Stimulated activated CD8-positive, alpha-beta memory T cell treated with anti-CD3 and anti-CD28 coated beads, Interleukin-15, amount 100 ng/mL, for 4 hours (primary cell): ENCODE measurements at regions not wholly inside any gene's neighbourhood (a gene's known extent, or its start where the extent isn't known, plus 50 kb on each side); places are given as distances from the start of the nearest gene placed in this dataset.

Experiments
- DNase-seq, 2 donors: peaks; one replicate each; pipeline ENCODE4 v3.0.0-alpha.2; 2020; ENCODE audit warnings: low read depth in 2 of 2

DNA sequence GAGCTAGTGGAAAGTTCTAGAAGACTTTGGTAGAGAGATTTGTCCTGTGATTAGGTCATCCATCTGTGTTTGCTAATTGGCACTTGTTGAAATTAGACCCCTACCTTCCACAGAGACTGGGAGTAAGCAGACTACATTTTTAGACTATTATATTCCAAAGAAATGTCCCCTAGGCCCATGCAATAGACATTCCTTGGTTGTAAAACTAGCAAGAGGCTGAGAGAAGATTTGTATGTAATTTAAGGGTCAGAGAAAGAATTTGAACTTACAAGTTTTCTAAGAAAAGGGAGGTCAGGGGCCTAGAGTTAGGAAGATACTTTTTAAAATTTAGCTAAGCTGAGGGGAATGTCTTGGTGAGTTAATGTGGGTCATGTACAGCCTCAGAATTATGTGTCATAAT, 470.7 kb upstream of the SLITRK1 start:
- DNase-seq = no peak

GRCh38 chr13:84339456-84339855, 457.2 kb upstream of the SLITRK1 start:
- DNase-seq = no peak

DNA sequence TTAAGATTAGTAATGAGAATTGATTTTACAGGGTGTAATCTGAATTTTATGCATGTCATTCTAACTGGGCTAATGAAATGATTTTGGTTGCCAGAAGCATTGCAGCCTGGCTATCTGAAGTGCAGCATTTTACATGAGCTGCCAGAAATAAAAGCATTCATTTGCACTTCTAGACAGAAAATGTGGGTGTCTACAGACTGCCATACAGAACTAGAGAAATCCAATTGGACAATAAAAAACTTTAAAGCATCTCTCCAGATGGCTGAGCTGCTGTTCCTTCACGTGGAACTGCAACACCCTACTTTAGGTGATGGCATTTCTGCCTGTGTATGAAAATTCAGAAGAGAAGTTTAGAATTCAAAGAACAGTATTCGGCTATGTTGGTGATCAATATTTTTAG, 450.1 kb upstream of the SLITRK1 start:
- DNase-seq = no peak

GRCh38 chr13:84315527-84315926, 433.3 kb upstream of the SLITRK1 start:
- DNase-seq = no peak

DNA sequence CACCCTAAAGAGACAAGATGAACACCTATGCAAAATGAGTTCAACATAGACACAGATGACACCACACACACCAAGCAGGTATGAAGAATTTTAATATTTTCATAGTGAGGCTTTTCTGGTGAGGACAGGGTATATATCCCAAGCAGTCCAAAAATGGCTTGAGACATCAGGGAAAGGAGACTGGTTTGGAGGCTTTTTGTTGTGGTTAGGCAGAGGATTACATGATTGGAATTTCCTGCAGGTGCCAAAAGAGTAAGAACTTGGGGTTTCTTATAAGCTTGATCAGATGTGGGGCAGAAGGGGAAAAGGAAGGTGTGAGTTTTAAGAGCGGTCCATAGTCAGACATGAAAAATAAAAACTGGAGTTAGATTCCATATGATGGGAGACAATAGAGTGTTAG, 420.8 kb upstream of the SLITRK1 start:
- DNase-seq = no peak

GRCh38 chr13:84297251-84297650, 415.0 kb upstream of the SLITRK1 start:
- no peak for DNase-seq

- DNase-seq = no peak
Measured at GRCh38 chr13:84296401-84296800, 414.1 kb upstream of the SLITRK1 start.

- no peak for DNase-seq
Measured at GRCh38 chr13:84294576-84294975, 412.3 kb upstream of the SLITRK1 start.

- DNase-seq = no peak
Measured at GRCh38 chr13:84290386-84290785, 408.1 kb upstream of the SLITRK1 start.

GRCh38 chr13:84279166-84279565, 396.9 kb upstream of the SLITRK1 start:
- DNase-seq = no peak

DNA sequence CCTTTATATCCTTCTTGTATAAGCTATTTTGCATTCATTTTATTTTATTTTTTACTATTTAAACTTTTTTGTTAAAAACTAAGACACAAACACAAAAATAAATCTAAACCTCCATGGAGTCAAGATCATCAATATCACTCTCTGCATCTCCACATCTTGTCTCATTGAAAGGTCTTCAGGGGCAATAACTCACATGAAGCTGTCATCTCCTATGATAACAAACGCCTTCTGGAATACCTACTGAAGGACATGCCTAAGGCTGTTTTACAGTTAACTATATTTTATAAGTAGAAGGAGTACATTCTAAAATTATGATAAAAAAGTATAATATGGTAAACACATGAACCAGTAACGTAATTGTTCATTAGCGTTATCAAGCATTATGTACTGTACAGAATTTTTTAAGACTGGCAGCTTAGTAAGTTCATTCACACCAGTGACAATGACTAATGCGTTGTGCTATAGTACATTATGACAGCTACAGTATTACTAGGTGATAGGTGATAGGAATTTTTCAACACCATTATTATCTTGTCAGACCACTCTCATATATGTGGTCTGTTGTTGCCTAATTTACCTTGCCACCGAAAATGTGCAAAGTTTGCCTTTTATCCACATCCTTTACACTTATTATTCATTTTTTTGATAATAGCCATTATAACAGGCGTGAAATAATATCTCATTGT, 390.7 kb upstream of the SLITRK1 start:
- no peak for DNase-seq

DNA sequence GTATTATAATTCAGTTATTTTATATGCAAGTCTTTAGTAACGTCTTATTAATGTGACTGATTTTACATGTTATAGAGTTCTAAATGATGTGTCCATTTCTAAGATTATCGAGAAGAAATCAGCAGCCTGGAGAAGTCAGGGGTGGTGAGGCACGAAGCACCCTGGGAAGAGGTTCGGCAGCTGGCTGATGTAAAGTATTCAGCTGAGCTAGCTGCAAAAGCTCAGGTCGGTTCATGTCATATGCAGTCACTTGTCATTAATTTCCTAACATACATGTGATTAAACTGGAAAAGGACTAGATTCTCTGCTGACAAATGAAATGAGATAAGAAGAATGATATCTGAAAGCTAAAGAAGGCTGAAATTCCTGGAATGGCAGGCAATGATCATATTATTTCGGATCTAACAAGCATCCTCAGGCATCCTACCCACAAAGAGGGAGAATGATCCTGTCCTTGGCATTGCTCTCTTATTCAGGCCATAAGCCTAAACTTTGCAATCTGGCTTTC, 383.0 kb upstream of the SLITRK1 start:
- no peak for DNase-seq

- DNase-seq = no peak
Measured at GRCh38 chr13:84263354-84264069, 381.2 kb upstream of the SLITRK1 start.

GRCh38 chr13:84255226-84255797, 373.0 kb upstream of the SLITRK1 start:
- no peak for DNase-seq

DNA sequence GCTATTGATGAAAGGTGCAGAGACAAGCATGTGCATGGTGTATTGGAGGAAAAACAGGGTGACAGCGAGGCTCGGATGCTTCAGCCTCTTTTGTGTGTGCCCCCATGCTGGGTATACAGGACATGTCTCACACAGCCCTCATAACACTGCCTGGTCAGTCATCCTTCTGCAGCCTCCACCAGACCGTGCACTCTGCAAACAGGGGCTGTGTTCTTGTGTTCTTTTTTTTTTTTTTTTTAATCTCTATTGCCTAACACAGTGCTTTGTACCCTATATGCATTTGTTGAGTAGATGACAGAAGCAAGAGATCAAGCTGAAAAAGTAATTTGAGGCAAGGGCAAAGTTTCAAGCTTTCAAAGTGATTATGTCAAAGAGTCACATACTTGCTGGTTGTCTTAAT, 367.2 kb upstream of the SLITRK1 start:
- DNase-seq = no peak

DNA sequence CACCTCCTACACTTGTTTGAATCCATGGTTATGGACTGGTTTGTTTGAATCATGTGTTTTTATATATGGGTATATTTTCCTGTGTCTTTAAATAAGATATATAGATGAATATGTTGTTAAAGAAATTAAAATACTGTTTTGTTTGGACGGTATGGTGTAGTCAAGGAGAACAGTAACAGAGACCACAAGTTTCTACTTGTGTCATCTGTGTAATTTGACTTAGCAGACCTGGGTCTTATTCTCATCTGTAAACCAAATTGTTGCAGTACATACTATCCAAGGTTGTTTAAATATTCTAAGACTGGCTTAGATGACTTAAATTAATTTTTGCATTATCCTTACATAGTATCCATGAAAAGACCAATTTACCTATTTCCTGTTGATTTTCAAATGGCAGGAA, 361.1 kb upstream of the SLITRK1 start:
- no peak for DNase-seq

DNA sequence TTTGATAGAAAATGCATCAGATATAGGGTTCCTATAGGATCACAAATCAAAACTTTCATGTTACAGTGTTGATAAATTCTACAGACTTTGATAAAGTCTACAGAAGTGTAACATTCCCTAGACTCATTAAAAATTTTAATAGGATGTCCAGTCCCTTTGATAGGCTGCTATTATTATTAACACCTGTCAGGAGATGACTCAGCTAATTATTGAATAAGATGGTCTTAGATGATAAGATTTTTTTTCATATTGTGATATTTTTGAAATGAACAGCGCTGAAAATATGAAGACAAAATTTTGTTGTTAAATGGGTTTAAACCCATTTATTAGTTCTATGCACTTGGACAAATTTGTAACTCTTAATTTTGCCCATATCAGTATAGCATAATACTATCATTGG, 356.8 kb upstream of the SLITRK1 start:
- no peak for DNase-seq

DNA sequence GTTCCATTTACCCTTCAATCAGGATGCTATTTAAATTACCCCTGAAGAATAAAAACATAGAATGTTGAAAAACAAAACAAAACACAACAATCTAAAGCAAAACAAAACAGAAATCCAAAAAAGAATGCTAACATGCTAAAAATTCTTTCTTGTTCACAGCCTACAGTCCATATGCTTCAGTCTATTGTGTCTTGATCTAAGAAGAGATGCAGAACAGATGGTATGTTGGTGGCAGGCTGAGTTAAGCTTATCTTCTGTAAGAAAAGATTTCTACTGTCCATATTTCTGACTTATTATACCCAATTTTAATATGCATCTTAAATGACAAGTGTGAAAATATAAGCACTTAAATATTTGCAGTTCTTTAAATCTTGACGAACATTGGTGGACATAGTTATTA, 356.1 kb upstream of the SLITRK1 start:
- no peak for DNase-seq

DNA sequence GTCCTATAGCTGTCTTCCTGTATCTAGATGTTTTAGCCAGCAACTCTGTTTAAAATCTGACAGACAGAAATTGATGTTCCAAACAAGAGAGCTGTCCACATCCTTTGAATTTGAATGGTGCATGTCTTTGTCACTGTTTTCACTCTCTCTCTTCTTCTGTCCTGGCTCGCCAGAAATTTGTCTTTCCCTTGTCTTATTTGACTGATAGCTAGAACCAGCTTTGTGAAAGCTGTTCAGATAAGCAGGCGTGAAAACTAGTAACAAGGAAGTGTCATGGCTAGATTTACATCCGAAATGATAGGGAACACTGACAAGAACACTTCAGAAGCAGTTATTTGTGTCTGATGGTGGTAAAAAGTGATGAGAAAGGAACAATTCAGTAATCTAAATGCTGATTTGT, 354.9 kb upstream of the SLITRK1 start:
- DNase-seq = no peak

DNA sequence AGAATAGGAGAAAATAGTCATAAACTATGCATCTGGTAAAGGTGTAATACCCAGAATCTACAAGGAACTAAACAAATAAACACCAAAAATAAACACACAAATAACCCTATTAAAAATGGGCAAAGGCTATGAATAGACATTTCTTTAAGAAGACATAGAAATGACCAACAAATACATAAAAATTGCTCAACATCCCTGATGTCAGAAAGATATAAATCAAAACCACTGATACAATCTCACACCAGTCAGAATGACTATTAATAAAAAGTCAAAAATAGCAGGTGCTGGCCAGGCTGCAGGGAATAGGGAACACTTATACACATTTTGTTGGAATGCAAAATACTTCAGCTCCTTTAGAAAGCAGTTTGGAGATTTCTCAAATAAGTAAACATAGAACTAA, 352.1 kb upstream of the SLITRK1 start:
- no peak for DNase-seq

DNA sequence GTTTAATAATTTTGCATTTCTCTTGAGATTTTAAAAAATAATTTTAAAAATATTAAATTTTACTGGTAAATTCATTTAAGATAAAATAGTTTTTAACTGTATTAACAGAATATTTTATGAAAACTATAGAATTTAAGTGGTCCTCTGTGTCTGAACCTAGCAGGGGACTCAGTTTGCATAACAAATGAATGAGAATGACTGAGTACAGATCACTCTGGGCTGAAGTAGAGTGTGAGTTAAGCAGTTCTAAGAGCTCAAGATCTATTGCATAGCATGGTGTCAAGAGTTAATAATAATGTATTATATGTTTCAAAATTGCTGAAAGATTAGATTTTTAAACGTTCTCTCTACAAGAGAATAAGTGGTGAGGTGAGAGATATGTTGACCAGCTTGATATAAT, 348.3 kb upstream of the SLITRK1 start:
- DNase-seq = no peak

DNA sequence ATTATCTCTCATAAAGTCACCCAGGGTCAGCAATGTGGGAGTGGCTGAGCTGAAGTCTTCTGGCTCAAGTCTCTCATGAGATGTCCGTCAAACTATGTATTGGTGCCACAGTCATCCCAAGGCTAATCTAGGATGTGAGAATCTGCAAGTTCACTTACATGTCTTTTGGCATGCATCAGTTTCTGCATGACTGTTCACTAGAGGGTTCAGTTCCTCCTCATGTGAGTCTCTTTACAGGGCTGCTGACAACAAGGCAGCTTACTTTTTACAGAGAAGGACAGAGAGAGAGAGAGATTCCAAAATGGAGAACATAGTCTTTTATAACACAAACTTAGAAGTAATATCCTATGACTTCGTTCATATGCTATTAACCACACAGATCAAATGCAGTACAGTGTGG, 328.8 kb upstream of the SLITRK1 start:
- no peak for DNase-seq

- DNase-seq = no peak
Measured at GRCh38 chr13:84208246-84208910, 326.1 kb upstream of the SLITRK1 start.
